Body of pancreas (tissue), 4 donors: ENCODE measurements at regions not wholly inside any gene's neighbourhood (a gene's known extent, or its start where the extent isn't known, plus 50 kb on each side); places are given as distances from the start of the nearest gene placed in this dataset.
"Not testable (repeated sequence)": the region's sequence is repeated elsewhere in the genome, so short reads cannot be mapped to it uniquely, and the experiment has no call there.

ENCODE experiments used
- ATAC-seq: fragments of 150-250 bp; one replicate; pipeline ENCODE4 v1.9.1; 2016
- DNase-seq, 4 donors: peaks; one replicate each; pipeline ENCODE4 v3.0.0-alpha.2; 2019
- H3K27ac ChIP-seq, 4 donors: fragments of 200-600 bp; sonication (generic); 1 replicate in 3 of 4; 2 replicates in 1 of 4; pipeline versions ENCODE4 v1.5.1 to v1.6.1; 2016 to 2019; ENCODE audit warnings: mild to moderate bottlenecking in 1 of 4, mixed read lengths in 1 of 4, moderate library complexity in 1 of 4
- H3K27me3 ChIP-seq, 2 donors: fragments of 200-600 bp; sonication (generic); one replicate each; pipeline ENCODE4 v1.6.0; 2016; ENCODE audit warnings: mild to moderate bottlenecking in 1 of 2
- H3K36me3 ChIP-seq, 2 donors: fragments of 200-600 bp; sonication (generic); replicated peaks in 1 of 2; 2 replicates each; pipeline ENCODE4 v1.5.1; 2016; ENCODE audit warnings: low read depth in 2 of 2; ENCODE audit not compliant: insufficient read depth in 1 of 2
- H3K4me1 ChIP-seq: fragments of 200-600 bp; sonication (generic); one replicate; pipeline ENCODE4 v1.6.0; 2016
- H3K4me3 ChIP-seq, 2 donors: fragments of 200-600 bp; sonication (generic); 1 replicate in 1 of 2; 2 replicates in 1 of 2; pipeline ENCODE4 v1.5.1; 2016 to 2019
- H3K9me3 ChIP-seq, 3 donors: fragments of 200-600 bp; sonication (generic); 1 replicate in 2 of 3; 2 replicates in 1 of 3; pipeline ENCODE4 v1.5.1; 2016
- POLR2A ChIP-seq, 3 donors: fragments of 450-650 bp; IDR thresholded peaks; one replicate each; pipeline ENCODE4 v1.6.1; 2016; ENCODE audit warnings: antibody characterized with exemption in 3 of 3, mild to moderate bottlenecking in 2 of 3
- WGBS, 2 donors: methylation state at CpG; one replicate each; pipeline ENCODE4 v1.1.5; 2017; 5-methylcytosine and 5-hydroxymethylcytosine counted together
- intact Hi-C: fragments of 100-400 bp; cut with DNase I; formaldehyde crosslinking; loops from one replicate; pipeline ENCODE4 v1.15.1; 2023
- TF ChIP-seq, protein P1 (sequence below), 7 experiments: fragments of 450-650 bp in 4 of 7; fragments of 200-600 bp in 3 of 7; sonication (generic) in 3 of 7; IDR thresholded peaks; one replicate each; pipeline ENCODE4 v1.5.1; 2016 to 2019; ENCODE audit warnings: antibody characterized with exemption in 7 of 7

DNA sequence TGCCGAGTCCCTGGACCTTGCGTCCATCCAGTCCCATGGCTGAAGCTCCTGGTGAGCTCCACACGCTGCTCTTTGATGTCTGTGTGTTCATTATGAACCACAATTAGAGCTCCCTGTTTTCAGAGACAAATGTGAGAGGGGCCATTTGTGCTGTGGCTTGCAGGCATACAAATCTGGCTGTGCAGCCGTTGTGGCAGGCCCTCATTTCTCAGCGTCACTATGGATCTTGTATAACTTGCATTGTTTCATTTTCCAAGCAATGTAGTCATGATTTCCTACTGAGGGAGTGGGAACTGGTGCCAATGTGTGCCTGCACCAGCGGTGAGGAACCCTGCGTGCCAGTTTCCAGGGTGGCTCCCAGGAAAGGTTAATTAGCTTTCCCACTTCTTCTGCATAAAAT lies 542.6 kb downstream of the TMEM114 start:
- no peak overlapping the region for H3K4me3 ChIP-seq
- H3K4me1 ChIP-seq: no peaks in the 10 kb centered on the region
- ATAC-seq (no peak), DNase-seq (no peak)
- intact Hi-C loops: no loop called here
- H3K27ac ChIP-seq: no peak overlapping the region
- no peaks in the 10 kb centered on the region for H3K9me3 ChIP-seq
- WGBS, 2 donors: 58 to 69% methylated on average over 6 to 7 of the region's 7 CpGs
- no peak for TF ChIP-seq POLR2A (IDR thresholded peaks at IDR 0.05)
- TF ChIP-seq, protein P1, sequence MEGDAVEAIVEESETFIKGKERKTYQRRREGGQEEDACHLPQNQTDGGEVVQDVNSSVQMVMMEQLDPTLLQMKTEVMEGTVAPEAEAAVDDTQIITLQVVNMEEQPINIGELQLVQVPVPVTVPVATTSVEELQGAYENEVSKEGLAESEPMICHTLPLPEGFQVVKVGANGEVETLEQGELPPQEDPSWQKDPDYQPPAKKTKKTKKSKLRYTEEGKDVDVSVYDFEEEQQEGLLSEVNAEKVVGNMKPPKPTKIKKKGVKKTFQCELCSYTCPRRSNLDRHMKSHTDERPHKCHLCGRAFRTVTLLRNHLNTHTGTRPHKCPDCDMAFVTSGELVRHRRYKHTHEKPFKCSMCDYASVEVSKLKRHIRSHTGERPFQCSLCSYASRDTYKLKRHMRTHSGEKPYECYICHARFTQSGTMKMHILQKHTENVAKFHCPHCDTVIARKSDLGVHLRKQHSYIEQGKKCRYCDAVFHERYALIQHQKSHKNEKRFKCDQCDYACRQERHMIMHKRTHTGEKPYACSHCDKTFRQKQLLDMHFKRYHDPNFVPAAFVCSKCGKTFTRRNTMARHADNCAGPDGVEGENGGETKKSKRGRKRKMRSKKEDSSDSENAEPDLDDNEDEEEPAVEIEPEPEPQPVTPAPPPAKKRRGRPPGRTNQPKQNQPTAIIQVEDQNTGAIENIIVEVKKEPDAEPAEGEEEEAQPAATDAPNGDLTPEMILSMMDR (IDR thresholded peaks at IDR 0.05): no peak
- H3K36me3 ChIP-seq: no peaks in the 10 kb centered on the region
- no peaks in the 10 kb centered on the region for H3K27me3 ChIP-seq

- no peak for ATAC-seq
- Histone ChIP-seq H3K4me1 (no peaks in the 10 kb centered on the region), H3K36me3 (no peaks in the 10 kb centered on the region), H3K27ac (no peak overlapping the region), H3K4me3 (no peak overlapping the region), H3K27me3 (no peaks in the 10 kb centered on the region), H3K9me3 (no peaks in the 10 kb centered on the region)
- intact Hi-C loops: no loop called here
- no peak for DNase-seq
- WGBS, 2 donors: 52 to 54% methylated on average over 5 of the region's 5 CpGs
- TF ChIP-seq, protein P1 (IDR thresholded peaks at IDR 0.05): no peak
- no peak for TF ChIP-seq POLR2A (IDR thresholded peaks at IDR 0.05)
Observed at GRCh38 chr16:8044796-8045195, 545.5 kb downstream of the TMEM114 start.

DNA sequence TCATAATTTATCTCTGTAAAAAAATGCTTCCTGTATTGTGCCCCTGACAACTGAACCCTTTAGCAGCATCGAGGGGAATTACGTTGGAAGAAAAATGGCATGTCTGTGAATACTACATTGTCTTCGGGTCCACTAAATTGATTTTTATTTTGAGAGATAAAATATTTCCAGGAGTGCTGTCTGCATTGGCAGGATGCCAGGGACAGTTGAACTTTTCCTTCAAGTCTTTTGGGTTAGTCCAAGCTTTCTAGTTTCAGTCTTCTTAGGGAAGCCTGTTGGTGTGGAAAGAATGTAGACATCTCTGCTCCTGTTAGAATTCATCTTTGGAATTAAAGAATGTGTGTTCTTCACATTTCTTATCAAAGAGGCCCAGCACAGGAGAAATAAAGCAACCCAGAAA lies 557.9 kb downstream of the TMEM114 start:
- 25 to 34% methylated on average over 3 of the region's 3 CpGs for WGBS, 2 donors
- ATAC-seq (no peak), DNase-seq (no peak)
- intact Hi-C loops: no loop called here
- Histone ChIP-seq H3K4me3 (no peak overlapping the region), H3K4me1 (no peaks in the 10 kb centered on the region), H3K27me3 (no peaks in the 10 kb centered on the region), H3K27ac (no peak overlapping the region), H3K9me3 (no peaks in the 10 kb centered on the region), H3K36me3 (no peaks in the 10 kb centered on the region)
- TF ChIP-seq, protein P1 (IDR thresholded peaks at IDR 0.05): no peak
- no peak for TF ChIP-seq POLR2A (IDR thresholded peaks at IDR 0.05)

GRCh38 chr16:8030004-8030403 lies 560.3 kb downstream of the TMEM114 start:
- intact Hi-C loops: not testable (repeated sequence)

GRCh38 chr16:8026450-8026849 lies 563.9 kb downstream of the TMEM114 start:
- DNase-seq (no peak), ATAC-seq (no peak)
- H3K9me3 ChIP-seq: no peaks in the 10 kb centered on the region
- H3K4me3 ChIP-seq: no peak overlapping the region
- no peak overlapping the region for H3K27ac ChIP-seq
- no peak for TF ChIP-seq POLR2A (IDR thresholded peaks at IDR 0.05)
- TF ChIP-seq, protein P1 (IDR thresholded peaks at IDR 0.05): no peak
- no peaks in the 10 kb centered on the region for H3K4me1 ChIP-seq
- no peaks in the 10 kb centered on the region for H3K27me3 ChIP-seq
- WGBS, 2 donors: 46 to 47% methylated on average over 5 of the region's 5 CpGs
- intact Hi-C loops: no loop called here
- no peaks in the 10 kb centered on the region for H3K36me3 ChIP-seq

More at GRCh38 chr16:8030004-8030403, 560.3 kb downstream of the TMEM114 start:
- not testable (repeated sequence) for ATAC-seq, H3K27ac ChIP-seq, H3K36me3 ChIP-seq, DNase-seq, H3K27me3 ChIP-seq, H3K4me1 ChIP-seq, H3K9me3 ChIP-seq, H3K4me3 ChIP-seq
- WGBS, 2 donors: 42% methylated on average over 3 of the region's 3 CpGs
